Fibroblast of the aortic adventitia (primary cell): ENCODE measurements at regions not wholly inside any gene's neighbourhood (a gene's known extent, or its start where the extent isn't known, plus 50 kb on each side); places are given as distances from the start of the nearest gene placed in this dataset.
A peak's percentile ranks its signal among the peaks of the same experiment; 100 is the strongest.

ENCODE experiments used
- DNase-seq: peaks from one replicate; pipeline ENCODE4 v3.0.0-alpha.2; 2010; ENCODE audit warnings: low read depth
- H3K4me3 ChIP-seq: 2 replicates; pipeline ENCODE4 v1.5.1; 2011; ENCODE audit warnings: low read depth, mild to moderate bottlenecking, control low read depth, low read length, moderate library complexity
- TF ChIP-seq, protein P1 (sequence below): IDR thresholded peaks from 2 replicates; pipeline ENCODE4 v1.5.1; 2011; ENCODE audit warnings: mild to moderate bottlenecking, low read length, control low read depth, inconsistent platforms; ENCODE audit not compliant: insufficient read depth

DNA sequence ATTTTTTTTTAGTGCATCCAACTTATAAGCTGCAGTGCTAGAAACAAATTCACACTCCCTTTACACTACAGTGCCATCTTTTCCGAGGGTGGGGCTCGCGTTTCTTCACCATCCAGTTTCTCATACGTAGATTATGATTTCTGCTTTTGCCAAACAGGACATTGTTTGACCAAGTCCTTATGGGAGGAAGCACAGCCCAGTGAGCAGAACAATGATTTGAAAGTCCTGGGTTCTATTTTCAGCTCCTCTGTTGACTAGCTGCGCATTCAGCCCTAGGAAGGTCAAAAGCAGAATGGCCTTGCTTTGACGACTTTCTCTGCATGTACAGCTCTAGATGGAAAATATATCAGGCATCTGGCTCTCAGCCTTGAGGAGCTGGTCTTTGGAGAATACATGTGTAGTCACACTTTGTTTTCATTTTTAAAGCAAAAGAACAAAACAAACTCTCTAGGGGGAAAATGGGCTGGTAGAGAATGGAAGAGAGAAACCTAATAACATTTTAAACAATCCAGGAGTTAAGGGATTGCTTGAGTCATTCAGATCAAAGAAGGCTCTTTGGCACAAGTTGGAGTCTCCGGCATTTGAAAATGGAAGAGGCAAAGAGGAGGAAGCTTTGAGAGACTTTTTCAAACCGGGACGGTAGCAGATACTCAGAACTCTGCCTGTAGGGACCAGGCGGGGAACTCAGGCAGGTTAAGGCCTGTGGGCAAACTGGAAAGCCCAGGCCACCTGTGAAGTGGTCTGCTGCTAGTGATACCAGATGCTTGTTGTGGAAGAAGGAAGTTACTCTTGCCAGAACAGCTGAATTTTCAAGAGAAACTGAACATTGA lies 257.3 kb upstream of the PLEKHG7 start:
- no peak overlapping the region for H3K4me3 ChIP-seq
- DNase-seq: peak; percentile 46
- TF ChIP-seq, protein P1, sequence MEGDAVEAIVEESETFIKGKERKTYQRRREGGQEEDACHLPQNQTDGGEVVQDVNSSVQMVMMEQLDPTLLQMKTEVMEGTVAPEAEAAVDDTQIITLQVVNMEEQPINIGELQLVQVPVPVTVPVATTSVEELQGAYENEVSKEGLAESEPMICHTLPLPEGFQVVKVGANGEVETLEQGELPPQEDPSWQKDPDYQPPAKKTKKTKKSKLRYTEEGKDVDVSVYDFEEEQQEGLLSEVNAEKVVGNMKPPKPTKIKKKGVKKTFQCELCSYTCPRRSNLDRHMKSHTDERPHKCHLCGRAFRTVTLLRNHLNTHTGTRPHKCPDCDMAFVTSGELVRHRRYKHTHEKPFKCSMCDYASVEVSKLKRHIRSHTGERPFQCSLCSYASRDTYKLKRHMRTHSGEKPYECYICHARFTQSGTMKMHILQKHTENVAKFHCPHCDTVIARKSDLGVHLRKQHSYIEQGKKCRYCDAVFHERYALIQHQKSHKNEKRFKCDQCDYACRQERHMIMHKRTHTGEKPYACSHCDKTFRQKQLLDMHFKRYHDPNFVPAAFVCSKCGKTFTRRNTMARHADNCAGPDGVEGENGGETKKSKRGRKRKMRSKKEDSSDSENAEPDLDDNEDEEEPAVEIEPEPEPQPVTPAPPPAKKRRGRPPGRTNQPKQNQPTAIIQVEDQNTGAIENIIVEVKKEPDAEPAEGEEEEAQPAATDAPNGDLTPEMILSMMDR: no peak

DNA sequence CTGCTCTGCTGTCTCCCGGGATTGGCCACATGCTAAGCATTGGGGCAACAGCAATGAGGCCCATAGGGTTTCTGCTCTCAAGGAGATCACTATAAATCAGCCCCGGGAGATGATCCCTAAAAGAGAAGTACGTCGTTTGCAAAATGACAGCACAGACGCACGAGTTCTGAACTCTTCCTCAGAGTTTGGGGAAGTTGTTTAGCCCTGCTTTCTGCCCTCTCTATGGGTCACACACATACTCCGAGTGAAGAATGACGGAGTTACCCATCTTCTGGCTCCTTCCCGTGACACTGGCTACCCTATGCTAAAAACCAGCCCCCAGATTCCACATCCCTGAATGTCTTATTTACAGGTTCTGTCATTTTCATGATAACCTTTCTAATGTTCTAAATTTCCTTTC lies 258.0 kb upstream of the PLEKHG7 start:
- DNase-seq: no peak
- no peak overlapping the region for H3K4me3 ChIP-seq
- TF ChIP-seq, protein P1: no peak

DNA sequence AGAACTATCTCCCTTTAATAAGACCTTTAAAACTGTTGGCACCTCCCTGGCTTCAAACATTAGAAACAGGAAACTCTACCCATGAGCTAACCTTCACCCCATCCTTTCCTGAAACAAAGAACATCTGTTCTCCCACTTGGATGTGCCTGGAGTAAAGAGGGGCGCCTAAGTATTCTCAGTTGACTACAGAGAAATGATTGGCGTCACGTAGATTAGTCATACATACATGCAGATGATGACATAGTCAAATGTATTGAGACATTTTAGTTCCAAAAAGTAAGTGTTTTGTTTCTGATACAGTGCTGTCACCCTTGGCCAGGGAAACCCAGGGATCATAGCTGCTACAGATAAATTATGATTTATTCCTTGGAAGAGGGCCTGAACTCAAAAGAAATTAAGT lies 260.0 kb upstream of the PLEKHG7 start:
- TF ChIP-seq, protein P1: no peak
- H3K4me3 ChIP-seq: no peak overlapping the region
- DNase-seq: peak; percentile 17

DNA sequence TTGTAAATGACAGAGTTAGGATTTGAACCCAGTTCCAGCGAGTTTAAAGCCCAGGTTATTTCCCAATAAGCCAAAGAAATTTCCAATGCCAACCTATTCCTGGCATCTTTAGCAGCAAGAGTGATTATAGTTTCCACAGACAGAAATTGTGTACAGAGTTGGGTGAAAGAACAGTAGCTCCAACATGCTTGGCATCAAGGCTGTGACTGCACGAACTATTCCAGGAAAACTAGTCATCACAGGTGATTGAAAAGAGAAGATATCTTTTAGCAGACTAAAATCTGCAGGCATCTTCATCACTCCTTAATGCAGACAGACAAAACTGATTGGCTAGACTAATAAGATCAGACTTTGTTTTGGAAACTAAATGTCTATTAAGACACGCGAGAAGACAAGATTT lies 262.7 kb upstream of the PLEKHG7 start:
- TF ChIP-seq, protein P1: no peak
- H3K4me3 ChIP-seq: no peak overlapping the region
- no peak for DNase-seq

DNA sequence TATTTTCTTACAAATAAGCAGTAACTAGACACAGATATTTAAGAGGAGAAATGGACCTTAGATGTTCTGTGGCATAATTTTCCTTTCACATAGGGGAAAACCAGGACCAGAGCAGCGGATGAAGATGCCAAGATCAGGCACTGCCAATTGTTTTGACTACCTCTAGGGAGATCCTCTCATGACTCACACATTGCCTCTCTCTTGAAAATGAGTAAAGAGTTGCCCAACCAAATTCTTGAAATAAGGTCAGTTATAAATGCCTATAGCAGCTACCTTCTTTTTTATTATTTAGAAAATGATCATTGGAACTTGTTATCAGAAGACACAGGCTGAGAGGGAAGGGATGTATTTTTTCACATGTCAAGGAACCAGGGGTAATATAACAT lies 263.4 kb upstream of the PLEKHG7 start:
- H3K4me3 ChIP-seq: no peak overlapping the region
- DNase-seq: peak; percentile 89
- TF ChIP-seq, protein P1: no peak

DNA sequence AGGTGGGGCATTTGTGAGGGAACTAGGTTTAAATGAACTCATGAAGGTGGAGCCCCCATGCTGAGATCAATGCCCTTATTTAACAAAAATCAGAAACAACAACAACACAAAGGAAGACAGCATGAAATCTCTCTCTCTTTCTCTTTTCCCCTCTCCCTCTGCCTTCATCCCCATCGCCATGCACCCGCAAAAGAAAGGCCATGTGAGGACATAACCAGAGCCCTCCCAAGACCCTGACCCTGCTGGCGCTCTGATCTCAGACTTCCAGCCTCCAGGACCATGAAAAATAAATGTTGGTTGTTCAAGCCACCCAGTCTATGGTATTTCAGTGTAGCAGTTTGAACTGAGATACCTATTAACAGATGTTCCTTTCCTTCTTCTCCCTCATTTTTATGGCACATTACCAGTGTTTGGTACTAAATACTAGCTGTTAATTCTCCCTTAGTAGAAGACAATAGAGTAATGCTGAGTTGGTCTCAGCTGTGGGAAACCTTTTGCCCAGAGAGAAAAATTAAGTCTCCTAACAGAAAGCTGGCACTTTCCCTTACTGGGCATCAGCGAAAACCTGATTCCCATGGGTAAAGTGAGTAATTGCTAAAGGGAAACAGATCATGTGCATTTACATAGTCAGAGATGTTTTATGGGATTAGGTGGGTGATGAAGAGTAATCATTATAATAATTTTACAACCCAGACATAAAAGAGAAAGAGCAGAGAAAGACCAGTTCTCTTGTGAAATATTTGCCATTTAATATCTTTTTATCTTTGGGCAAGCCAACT lies 264.0 kb upstream of the PLEKHG7 start:
- no peak overlapping the region for H3K4me3 ChIP-seq
- TF ChIP-seq, protein P1: no peak
- peak; percentile 60 for DNase-seq
